Astrocyte (in vitro differentiated cells and primary cell): ENCODE measurements at regions not wholly inside any gene's neighbourhood (a gene's known extent, or its start where the extent isn't known, plus 50 kb on each side); places are given as distances from the start of the nearest gene placed in this dataset.

ENCODE experiments used
- CTCF ChIP-seq: IDR thresholded peaks from 2 replicates; pipeline ENCODE4 v1.5.1; 2011; ENCODE audit warnings: low read depth, mild to moderate bottlenecking, inconsistent platforms, low read length, moderate library complexity; ENCODE audit not compliant: insufficient read depth
- EZH2 ChIP-seq: IDR thresholded peaks from 2 replicates; pipeline ENCODE4 v1.6.1; 2012; ENCODE audit warnings: mild to moderate bottlenecking, low read length, inconsistent platforms; ENCODE audit not compliant: insufficient read depth

DNA sequence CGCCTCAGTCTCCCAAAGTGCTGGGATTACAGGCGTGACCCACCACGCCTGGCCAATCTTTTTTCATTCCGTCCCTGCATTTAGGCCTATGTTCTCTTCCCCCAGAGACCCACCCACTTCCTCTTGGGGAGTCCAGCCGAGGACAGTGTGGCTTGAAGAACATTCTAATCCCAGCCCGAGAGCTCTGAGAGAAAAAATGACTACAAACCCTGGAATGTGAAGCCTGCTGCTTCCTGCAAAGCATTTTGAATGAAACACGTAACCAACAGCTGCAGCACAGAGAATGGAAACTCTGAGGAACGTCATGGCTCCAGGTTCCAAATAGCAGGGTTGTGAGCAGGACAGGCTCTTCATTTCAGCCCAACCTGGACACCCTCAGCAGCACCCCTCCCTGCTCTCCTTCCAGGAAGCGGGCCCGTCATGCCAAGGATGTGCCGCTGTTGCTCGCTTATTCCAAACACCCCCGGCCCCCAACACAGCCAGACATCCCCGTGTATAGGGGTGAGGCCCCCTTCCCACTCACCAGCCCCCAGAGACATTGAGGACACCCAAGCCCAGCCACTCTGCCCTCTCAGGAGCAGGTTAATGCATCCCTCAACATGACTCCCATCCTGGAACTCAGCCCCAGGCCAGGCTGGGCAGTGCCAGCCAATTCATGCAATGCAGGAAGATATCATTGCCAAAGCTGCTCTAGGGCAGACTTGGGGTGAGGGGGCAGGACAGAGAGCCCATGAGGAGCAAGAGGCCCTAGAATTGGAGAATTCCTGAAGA is 139.8 kb downstream of the ZFP36L2 start:
- no peak for TF ChIP-seq CTCF
- TF ChIP-seq EZH2, result no peak
